Esophagus mucosa (tissue), 1 donor: ENCODE measurements at regions not wholly inside any gene's neighbourhood (a gene's known extent, or its start where the extent isn't known, plus 50 kb on each side); places are given as distances from the start of the nearest gene placed in this dataset.
"Not testable (repeated sequence)": the region's sequence is repeated elsewhere in the genome, so short reads cannot be mapped to it uniquely, and the experiment has no call there.

ENCODE experiments used
- ATAC-seq: fragments of 200-7000 bp; cut with Tn5 transposase; one replicate; pipeline ENCODE4 v1.9.1; 2020
- donor health status: DM: yes; HTN: yes; CAD: no.

- no peak for ATAC-seq
These were observed 90.1 kb upstream of the NEDD4L start for GRCh38 chr18:57953883-57954282.

- ATAC-seq, result no peak
These were observed 91.8 kb upstream of the NEDD4L start for GRCh38 chr18:57951999-57952774.

GRCh38 chr18:57951117-57951796 lies 92.8 kb upstream of the NEDD4L start:
- ATAC-seq, result no peak

- ATAC-seq, result peak; percentile 34
These were observed 93.5 kb upstream of the NEDD4L start for GRCh38 chr18:57950542-57950941.

- ATAC-seq, result not testable (repeated sequence)
These were observed 94.7 kb upstream of the NEDD4L start for GRCh38 chr18:57949335-57949734.

- peak; percentile 69 for ATAC-seq
These were observed 96.9 kb upstream of the NEDD4L start for GRCh38 chr18:57947117-57947516.

- no peak for ATAC-seq
These were observed 100.3 kb upstream of the NEDD4L start for GRCh38 chr18:57943723-57944122.

GRCh38 chr18:57942493-57942892 lies 101.5 kb upstream of the NEDD4L start:
- ATAC-seq, result peak; percentile 19

GRCh38 chr18:57941841-57942489 lies 102.1 kb upstream of the NEDD4L start:
- ATAC-seq, result peak; percentile 90

- no peak for ATAC-seq
These were observed 103.8 kb upstream of the NEDD4L start for GRCh38 chr18:57940166-57940660.

- ATAC-seq, result not testable (repeated sequence)
These were observed 109.7 kb upstream of the NEDD4L start for GRCh38 chr18:57934375-57934774.

- ATAC-seq, result no peak
These were observed 113.0 kb upstream of the NEDD4L start for GRCh38 chr18:57931038-57931437.

- peak; percentile 29 for ATAC-seq
These were observed 113.5 kb upstream of the NEDD4L start for GRCh38 chr18:57930476-57930875.

- ATAC-seq, result no peak
These were observed 114.1 kb upstream of the NEDD4L start for GRCh38 chr18:57929922-57930321.

- ATAC-seq, result no peak
These were observed 115.6 kb upstream of the NEDD4L start for GRCh38 chr18:57928466-57928865.

- ATAC-seq, result no peak
These were observed 116.5 kb upstream of the NEDD4L start for GRCh38 chr18:57927511-57927910.

GRCh38 chr18:57925706-57926105 lies 118.3 kb upstream of the NEDD4L start:
- ATAC-seq, result no peak

- no peak for ATAC-seq
These were observed 120.4 kb upstream of the NEDD4L start for GRCh38 chr18:57923611-57924010.

GRCh38 chr18:57922885-57923284 lies 119.8 kb upstream of the ATP8B1 start:
- no peak for ATAC-seq

- peak; percentile 99 for ATAC-seq
These were observed 118.6 kb upstream of the ATP8B1 start for GRCh38 chr18:57921708-57922107.

GRCh38 chr18:57920036-57920435 lies 116.9 kb upstream of the ATP8B1 start:
- ATAC-seq, result no peak

GRCh38 chr18:57918601-57919000 lies 115.5 kb upstream of the ATP8B1 start:
- ATAC-seq, result no peak

GRCh38 chr18:57916684-57917083 lies 113.6 kb upstream of the ATP8B1 start:
- no peak for ATAC-seq
